ENCODE measurements at regions not wholly inside any gene's neighbourhood (a gene's known extent, or its start where the extent isn't known, plus 50 kb on each side); places are given as distances from the start of the nearest gene placed in this dataset.

GRCh38 chr9:11097020-11097419 is 484.2 kb upstream of the PTPRD start:
- H3K9me3 ChIP-seq (ENCODE audit: control insufficient read depth, insufficient read depth, low read depth, low read length) = no peaks in the 10 kb centered on the region
- in situ Hi-C loops (cut with HindIII; ENCODE audit: low pct_unique_long_range_greater_than_20kb, low sequenced_read_pairs) = no loop called here
- no peak overlapping the region for H3K4me3 ChIP-seq (ENCODE audit: low read depth in 2 of 2, low read length in 2 of 2)
- CTCF ChIA-PET = no interaction called here
- ATAC-seq = no peak
- no peaks in the 10 kb centered on the region for H3K36me3 ChIP-seq (ENCODE audit: control insufficient read depth, insufficient read depth, low read length)
- no peak overlapping the region for H3K27ac ChIP-seq (ENCODE audit: low read length)
- TF ChIP-seq SIN3A (IDR thresholded peaks at IDR 0.05; ENCODE audit: borderline replicate concordance, insufficient read depth, low read depth, low read length) (no peak), POLR2AphosphoS5 (IDR thresholded peaks at IDR 0.05; ENCODE audit: low read depth, low read length) (no peak), CTCF (IDR thresholded peaks at IDR 0.05) (no peak), TCF7L2 (IDR thresholded peaks at IDR 0.05; ENCODE audit: low read depth, low read length) (no peak), REST (IDR thresholded peaks at IDR 0.05; ENCODE audit: insufficient read depth in 1 of 2, low read depth in 2 of 2, low read length in 1 of 2) (no peak)
- intact Hi-C loops (cut with micrococcal nuclease; ENCODE audit: unreplicated experiment) = no loop called here
- H3K4me1 ChIP-seq (ENCODE audit: control insufficient read depth, insufficient read depth, low read length) = no peaks in the 10 kb centered on the region
- POLR2A ChIA-PET = no interaction called here
- DNase-seq (ENCODE audit: low read depth, low spot score) = no peak
- BruUV-seq (replicated peaks) = no TSS peak
- H3K27me3 ChIP-seq (ENCODE audit: control insufficient read depth, insufficient read depth, low read length) = no peaks in the 10 kb centered on the region

- ChIA-PET CTCF (no interaction called here), POLR2A (no interaction called here)
- Histone ChIP-seq H3K27me3 (ENCODE audit: control insufficient read depth, insufficient read depth, low read length) (no peaks in the 10 kb centered on the region), H3K36me3 (ENCODE audit: control insufficient read depth, insufficient read depth, low read length) (no peaks in the 10 kb centered on the region), H3K4me3 (ENCODE audit: low read depth in 2 of 2, low read length in 2 of 2) (no peak overlapping the region), H3K9me3 (ENCODE audit: control insufficient read depth, insufficient read depth, low read depth, low read length) (no peaks in the 10 kb centered on the region), H3K27ac (ENCODE audit: low read length) (no peak overlapping the region), H3K4me1 (ENCODE audit: control insufficient read depth, insufficient read depth, low read length) (no peaks in the 10 kb centered on the region)
- BruUV-seq (replicated peaks) = no TSS peak
- intact Hi-C loops (cut with micrococcal nuclease; ENCODE audit: unreplicated experiment) = no loop called here
- TF ChIP-seq TCF7L2 (IDR thresholded peaks at IDR 0.05; ENCODE audit: low read depth, low read length) = no peak
- TF ChIP-seq POLR2AphosphoS5 (IDR thresholded peaks at IDR 0.05; ENCODE audit: low read depth, low read length) = no peak
- TF ChIP-seq REST (IDR thresholded peaks at IDR 0.05; ENCODE audit: insufficient read depth in 1 of 2, low read depth in 2 of 2, low read length in 1 of 2) = no peak
- no peak for TF ChIP-seq SIN3A (IDR thresholded peaks at IDR 0.05; ENCODE audit: borderline replicate concordance, insufficient read depth, low read depth, low read length)
- TF ChIP-seq CTCF (IDR thresholded peaks at IDR 0.05) = no peak
- ATAC-seq (no peak), DNase-seq (ENCODE audit: low read depth, low spot score) (no peak)
- in situ Hi-C loops (cut with HindIII; ENCODE audit: low pct_unique_long_range_greater_than_20kb, low sequenced_read_pairs) = no loop called here
These were observed 490.7 kb upstream of the PTPRD start for GRCh38 chr9:11103525-11103924.

Measured in Panc1 (cell line).